ENCODE measurements at regions not wholly inside any gene's neighbourhood (a gene's known extent, or its start where the extent isn't known, plus 50 kb on each side); places are given as distances from the start of the nearest gene placed in this dataset.

DNA sequence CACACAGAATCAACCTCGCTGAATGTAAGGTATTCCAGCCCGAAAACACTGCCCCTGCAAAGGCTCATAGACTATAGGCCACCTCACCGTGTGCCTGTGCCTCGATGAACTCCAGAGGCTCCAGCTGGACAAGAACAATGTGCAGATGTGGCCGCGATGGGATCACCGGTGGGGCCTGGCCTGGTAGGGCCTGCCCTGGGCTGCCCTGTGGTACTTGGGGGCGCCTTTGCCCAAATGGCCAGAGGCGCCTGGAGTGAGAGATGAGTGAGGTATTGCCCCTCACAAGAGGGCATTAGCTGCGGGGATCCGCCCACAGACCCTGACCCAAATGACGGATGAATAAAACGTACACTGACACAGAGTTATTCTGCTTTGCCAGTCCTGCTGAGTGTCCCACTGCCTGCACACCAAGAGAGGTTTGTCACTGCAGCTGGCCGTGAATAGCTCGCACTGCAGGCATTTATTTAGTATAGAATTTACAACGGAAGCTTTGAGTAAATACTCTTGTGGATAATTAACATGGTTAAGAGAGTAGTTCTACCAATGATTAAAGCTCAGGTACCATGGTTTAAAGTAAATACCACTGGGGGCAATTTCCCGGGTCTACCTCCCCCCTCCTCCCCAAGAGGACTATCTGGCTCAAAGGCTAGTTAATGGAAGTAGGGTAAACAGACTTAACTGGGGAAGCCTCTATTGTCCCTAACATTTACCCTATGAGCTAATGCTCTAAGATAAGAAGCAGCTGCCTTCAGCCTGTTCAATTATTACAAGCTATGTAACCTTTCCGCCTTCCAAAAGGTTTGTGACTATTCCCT lies 101.1 kb upstream of the IGLL5 start:
- peaks cover 2% of the 10 kb centered on the region for H3K36me3 Mint-ChIP-seq (ENCODE audit: insufficient read depth, unreplicated experiment)
- Histone ChIP-seq H3K9me3 (no peaks in the 10 kb centered on the region), H3K4me1 (peaks cover 51% of the 10 kb centered on the region), H3K27me3 (replicated peaks; ENCODE audit: control insufficient read depth, insufficient read depth, low read length) (no peaks in the 10 kb centered on the region), H3K36me3 (ENCODE audit: control insufficient read depth, insufficient read depth, low read length) (no peaks in the 10 kb centered on the region), H3K4me3 (ENCODE audit: low read depth, low read length) (no peak overlapping the region)
- no peaks in the 10 kb centered on the region for H3K27me3 Mint-ChIP-seq (ENCODE audit: insufficient read depth, unreplicated experiment)
- H3K4me1 Mint-ChIP-seq (ENCODE audit: low read depth, unreplicated experiment): peaks cover 16% of the 10 kb centered on the region
- H3K9me3 Mint-ChIP-seq (ENCODE audit: unreplicated experiment): no peaks in the 10 kb centered on the region
- no peak overlapping the region for H3K4me3 Mint-ChIP-seq (ENCODE audit: unreplicated experiment)
- TF ChIP-seq, protein P1, sequence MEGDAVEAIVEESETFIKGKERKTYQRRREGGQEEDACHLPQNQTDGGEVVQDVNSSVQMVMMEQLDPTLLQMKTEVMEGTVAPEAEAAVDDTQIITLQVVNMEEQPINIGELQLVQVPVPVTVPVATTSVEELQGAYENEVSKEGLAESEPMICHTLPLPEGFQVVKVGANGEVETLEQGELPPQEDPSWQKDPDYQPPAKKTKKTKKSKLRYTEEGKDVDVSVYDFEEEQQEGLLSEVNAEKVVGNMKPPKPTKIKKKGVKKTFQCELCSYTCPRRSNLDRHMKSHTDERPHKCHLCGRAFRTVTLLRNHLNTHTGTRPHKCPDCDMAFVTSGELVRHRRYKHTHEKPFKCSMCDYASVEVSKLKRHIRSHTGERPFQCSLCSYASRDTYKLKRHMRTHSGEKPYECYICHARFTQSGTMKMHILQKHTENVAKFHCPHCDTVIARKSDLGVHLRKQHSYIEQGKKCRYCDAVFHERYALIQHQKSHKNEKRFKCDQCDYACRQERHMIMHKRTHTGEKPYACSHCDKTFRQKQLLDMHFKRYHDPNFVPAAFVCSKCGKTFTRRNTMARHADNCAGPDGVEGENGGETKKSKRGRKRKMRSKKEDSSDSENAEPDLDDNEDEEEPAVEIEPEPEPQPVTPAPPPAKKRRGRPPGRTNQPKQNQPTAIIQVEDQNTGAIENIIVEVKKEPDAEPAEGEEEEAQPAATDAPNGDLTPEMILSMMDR (IDR thresholded peaks at IDR 0.05; ENCODE audit: insufficient read depth in 1 of 2, low read depth in 1 of 2, low read length in 1 of 2, severe bottlenecking in 1 of 2, unreplicated experiment in 1 of 2): no peak
- BruUV-seq (replicated peaks): TSS peak; percentile 81
- ChIA-PET CTCF (interaction anchor here (0.5 to 5.1 kb wide), 16 partner anchors 13 to 395 kb away, joined by 3 to 40 read pairs (median 4); no protein-coding TSS in a partner anchor), POLR2A (interaction anchor here (0.6 kb wide), 2 partner anchors 33 to 180 kb away, joined by 3 to 5 read pairs; no protein-coding TSS in a partner anchor)
- H3K27ac Mint-ChIP-seq (ENCODE audit: unreplicated experiment): peak overlapping the region; percentile 14
- peak; percentile 74 to 80 for DNase-seq
- intact Hi-C loops (cut with micrococcal nuclease; ENCODE audit: unreplicated experiment): loop anchor here (1.0 to 5.0 kb wide), 2 partner anchors 16 to 91 kb away; no protein-coding TSS in a partner anchor

DNA sequence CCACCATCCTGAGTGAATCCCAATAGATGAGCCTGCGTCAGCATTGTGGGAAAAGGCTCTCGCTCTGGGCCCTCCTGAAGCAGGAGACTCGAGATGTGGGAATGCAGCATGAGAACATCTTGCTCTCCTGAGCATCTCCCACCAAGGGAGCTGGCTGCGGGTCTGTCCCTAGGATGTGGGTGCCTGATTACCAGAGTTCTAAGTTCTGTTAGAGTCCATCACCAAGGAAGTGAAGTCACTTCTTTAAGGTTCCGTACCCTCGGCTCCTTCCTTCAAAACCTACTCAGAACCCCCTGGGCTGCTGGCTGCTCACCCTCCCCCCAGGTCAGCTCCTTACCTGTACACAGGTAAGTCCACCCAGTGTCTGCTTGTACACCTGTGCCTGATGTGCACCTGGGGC lies 100.5 kb upstream of the IGLL5 start:
- POLR2A ChIA-PET: interaction anchor here (0.6 kb wide), 2 partner anchors 34 to 181 kb away, joined by 3 to 5 read pairs; no protein-coding TSS in a partner anchor
- H3K27me3 Mint-ChIP-seq (ENCODE audit: insufficient read depth, unreplicated experiment): no peaks in the 10 kb centered on the region

More for the DNA sequence above, 100.5 kb upstream of the IGLL5 start:
- H3K27ac Mint-ChIP-seq (ENCODE audit: unreplicated experiment): peak overlapping the region; percentile 14
- no peaks in the 10 kb centered on the region for H3K9me3 Mint-ChIP-seq (ENCODE audit: unreplicated experiment)
- Histone ChIP-seq H3K27me3 (replicated peaks; ENCODE audit: control insufficient read depth, insufficient read depth, low read length) (no peaks in the 10 kb centered on the region), H3K36me3 (ENCODE audit: control insufficient read depth, insufficient read depth, low read length) (no peaks in the 10 kb centered on the region), H3K4me1 (peaks cover 51% of the 10 kb centered on the region), H3K9me3 (no peaks in the 10 kb centered on the region), H3K4me3 (ENCODE audit: low read depth, low read length) (no peak overlapping the region)
- no peaks in the 10 kb centered on the region for H3K36me3 Mint-ChIP-seq (ENCODE audit: insufficient read depth, unreplicated experiment)
- no peak overlapping the region for H3K4me3 Mint-ChIP-seq (ENCODE audit: unreplicated experiment)
- BruUV-seq (replicated peaks): no TSS peak
- TF ChIP-seq, protein P1 (IDR thresholded peaks at IDR 0.05; ENCODE audit: insufficient read depth in 1 of 2, low read depth in 1 of 2, low read length in 1 of 2, severe bottlenecking in 1 of 2, unreplicated experiment in 1 of 2): no peak
- intact Hi-C loops (cut with micrococcal nuclease; ENCODE audit: unreplicated experiment): loop anchor here (5.0 kb wide), 1 partner anchor 90 kb away; no protein-coding TSS in a partner anchor
- peaks cover 12% of the 10 kb centered on the region for H3K4me1 Mint-ChIP-seq (ENCODE audit: low read depth, unreplicated experiment)
- DNase-seq: peak in 1 of 2 experiments; percentile 14
- CTCF ChIA-PET: interaction anchor here (0.5 to 5.1 kb wide), 17 partner anchors 12 to 394 kb away, joined by 3 to 40 read pairs (median 4); no protein-coding TSS in a partner anchor

Data from Caco-2 (cell line).